Ovary (tissue), 3 donors: ENCODE measurements at regions not wholly inside any gene's neighbourhood (a gene's known extent, or its start where the extent isn't known, plus 50 kb on each side); places are given as distances from the start of the nearest gene placed in this dataset.

Source experiments
- CTCF ChIP-seq, 3 donors: fragments of 450-650 bp in 2 of 3; fragments of 200-600 bp in 1 of 3; IDR thresholded peaks; one replicate each; pipeline versions ENCODE4 v1.5.1 to v1.8.0; 2016 to 2022; ENCODE audit warnings: antibody characterized with exemption in 3 of 3, mild to moderate bottlenecking in 1 of 3
- EP300 ChIP-seq: sonication (generic); formaldehyde crosslinking; IDR thresholded peaks from one replicate; pipeline ENCODE4 v1.6.1; 2017; ENCODE audit warnings: antibody characterized with exemption
- POLR2A ChIP-seq: fragments of 450-650 bp; IDR thresholded peaks from one replicate; pipeline ENCODE4 v1.6.1; 2017; ENCODE audit warnings: antibody characterized with exemption, mild to moderate bottlenecking, moderate library complexity
- donor health status: DM: no; HTN: no; CAD: no.

GRCh38 chr2:7355781-7356180 is 438.6 kb downstream of the RNF144A start:
- TF ChIP-seq POLR2A (no peak), CTCF (IDR thresholded peaks at IDR 0.05) (no peak), EP300 (no peak)
